ENCODE measurements at regions not wholly inside any gene's neighbourhood (a gene's known extent, or its start where the extent isn't known, plus 50 kb on each side); places are given as distances from the start of the nearest gene placed in this dataset.

DNA sequence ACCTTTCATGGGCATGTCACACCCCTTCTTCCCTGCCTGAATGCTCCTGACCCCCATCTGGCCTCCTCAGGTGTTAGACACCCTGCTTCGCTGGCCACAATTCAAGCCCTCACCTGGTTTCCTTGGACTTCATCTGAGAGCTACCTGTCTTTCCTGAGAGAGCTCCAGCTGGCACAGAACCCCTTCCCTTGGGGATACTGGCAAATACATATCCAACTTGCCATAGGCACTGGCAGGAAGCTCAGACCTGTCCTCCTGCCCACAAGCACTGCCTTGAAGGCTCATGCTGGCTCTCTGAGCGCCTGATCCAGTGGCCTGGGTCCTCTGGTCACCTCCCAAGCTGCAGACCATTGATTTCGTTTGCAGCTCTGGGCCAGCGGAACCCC, 74.1 kb upstream of the MAP4K3 start:
- H3K79me2 ChIP-seq (ENCODE audit: low read length), result no peaks in the 10 kb centered on the region
- no peak overlapping the region for H3K9ac ChIP-seq (ENCODE audit: low read length)
- H3K9me2 ChIP-seq (replicated peaks; ENCODE audit: insufficient read depth, low read length), result no peaks in the 10 kb centered on the region
- no peaks in the 10 kb centered on the region for H3K27me3 ChIP-seq (ENCODE audit: low read length)
- no peak overlapping the region for H2AFZ ChIP-seq (ENCODE audit: low read length)
- H4K20me1 ChIP-seq (ENCODE audit: insufficient read depth, low read depth, low read length), result no peaks in the 10 kb centered on the region
- no peak overlapping the region for H3K4me3 ChIP-seq (ENCODE audit: low read length)
- H3K27ac ChIP-seq (ENCODE audit: low read length), result no peak overlapping the region
- no peaks in the 10 kb centered on the region for H3K36me3 ChIP-seq (ENCODE audit: insufficient read depth, low read length)
- no peaks in the 10 kb centered on the region; the same call in 1 of the 2 replicates for H3K4me1 ChIP-seq (ENCODE audit: low read length)
- H3K4me2 ChIP-seq (ENCODE audit: low read depth, low read length, poor library complexity, severe bottlenecking), result no peak overlapping the region
- no peak for DNase-seq
- H3K9me3 ChIP-seq (ENCODE audit: low read length), result no peaks in the 10 kb centered on the region

GRCh38 chr2:39511605-39512433, 74.7 kb upstream of the MAP4K3 start:
- Histone ChIP-seq H2AFZ (ENCODE audit: low read length) (no peak overlapping the region), H3K27me3 (ENCODE audit: low read length) (no peaks in the 10 kb centered on the region), H3K4me1 (ENCODE audit: low read length) (no peaks in the 10 kb centered on the region; the same call in 1 of the 2 replicates), H3K9ac (ENCODE audit: low read length) (no peak overlapping the region), H4K20me1 (ENCODE audit: insufficient read depth, low read depth, low read length) (no peaks in the 10 kb centered on the region), H3K4me2 (ENCODE audit: low read depth, low read length, poor library complexity, severe bottlenecking) (no peak overlapping the region), H3K9me2 (replicated peaks; ENCODE audit: insufficient read depth, low read length) (no peaks in the 10 kb centered on the region), H3K79me2 (ENCODE audit: low read length) (no peaks in the 10 kb centered on the region), H3K27ac (ENCODE audit: low read length) (no peak overlapping the region), H3K4me3 (ENCODE audit: low read length) (no peak overlapping the region), H3K9me3 (ENCODE audit: low read length) (no peaks in the 10 kb centered on the region), H3K36me3 (ENCODE audit: insufficient read depth, low read length) (no peaks in the 10 kb centered on the region)
- no peak for DNase-seq

DNA sequence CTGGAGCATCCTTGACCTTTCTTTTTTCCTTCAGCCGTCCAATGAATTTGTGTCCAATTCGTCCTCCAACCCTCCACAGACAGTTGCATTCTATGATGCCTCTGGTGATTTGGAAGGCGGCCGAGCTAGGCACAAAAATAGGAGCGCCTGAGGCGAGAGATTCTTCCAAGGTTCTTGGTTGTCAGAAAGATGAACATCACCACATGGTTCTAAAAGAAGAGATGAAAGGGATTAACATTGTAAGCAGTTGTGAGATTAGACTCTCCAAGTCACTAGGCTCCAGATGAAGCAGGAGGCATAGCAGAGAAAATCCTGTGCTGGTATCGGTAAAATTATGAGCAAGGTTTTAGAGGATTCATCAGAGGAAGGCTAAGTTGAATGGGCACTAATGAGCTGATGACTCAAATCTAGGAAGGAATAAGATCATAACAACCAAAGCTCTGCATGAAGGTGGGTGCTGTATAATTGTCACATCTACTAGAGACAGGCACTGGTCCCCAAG, 75.4 kb upstream of the MAP4K3 start:
- no peak overlapping the region for H3K27ac ChIP-seq (ENCODE audit: low read length)
- DNase-seq, result no peak
- no peak overlapping the region for H3K4me2 ChIP-seq (ENCODE audit: low read depth, low read length, poor library complexity, severe bottlenecking)
- H3K4me1 ChIP-seq (ENCODE audit: low read length), result no peaks in the 10 kb centered on the region; the same call in 1 of the 2 replicates
- H3K9ac ChIP-seq (ENCODE audit: low read length), result no peak overlapping the region
- no peaks in the 10 kb centered on the region for H4K20me1 ChIP-seq (ENCODE audit: insufficient read depth, low read depth, low read length)
- no peaks in the 10 kb centered on the region for H3K27me3 ChIP-seq (ENCODE audit: low read length)
- H3K79me2 ChIP-seq (ENCODE audit: low read length), result no peaks in the 10 kb centered on the region
- no peaks in the 10 kb centered on the region for H3K9me3 ChIP-seq (ENCODE audit: low read length)
- no peaks in the 10 kb centered on the region for H3K9me2 ChIP-seq (replicated peaks; ENCODE audit: insufficient read depth, low read length)
- no peak overlapping the region for H2AFZ ChIP-seq (ENCODE audit: low read length)
- no peaks in the 10 kb centered on the region for H3K36me3 ChIP-seq (ENCODE audit: insufficient read depth, low read length)
- H3K4me3 ChIP-seq (ENCODE audit: low read length), result no peak overlapping the region

- no peaks in the 10 kb centered on the region; the same call in 1 of the 2 replicates for H3K4me1 ChIP-seq (ENCODE audit: low read length)
- no peaks in the 10 kb centered on the region for H3K27me3 ChIP-seq (ENCODE audit: low read length)
- H3K79me2 ChIP-seq (ENCODE audit: low read length), result no peaks in the 10 kb centered on the region
- no peak overlapping the region for H3K9ac ChIP-seq (ENCODE audit: low read length)
- H3K4me2 ChIP-seq (ENCODE audit: low read depth, low read length, poor library complexity, severe bottlenecking), result no peak overlapping the region
- no peak overlapping the region for H2AFZ ChIP-seq (ENCODE audit: low read length)
- DNase-seq, result no peak
- H3K4me3 ChIP-seq (ENCODE audit: low read length), result no peak overlapping the region
- H3K9me2 ChIP-seq (replicated peaks; ENCODE audit: insufficient read depth, low read length), result no peaks in the 10 kb centered on the region
- H4K20me1 ChIP-seq (ENCODE audit: insufficient read depth, low read depth, low read length), result no peaks in the 10 kb centered on the region
- no peak overlapping the region for H3K27ac ChIP-seq (ENCODE audit: low read length)
- H3K9me3 ChIP-seq (ENCODE audit: low read length), result no peaks in the 10 kb centered on the region
- no peaks in the 10 kb centered on the region for H3K36me3 ChIP-seq (ENCODE audit: insufficient read depth, low read length)
Observed at GRCh38 chr2:39512941-39513340, 75.9 kb upstream of the MAP4K3 start.

DNA sequence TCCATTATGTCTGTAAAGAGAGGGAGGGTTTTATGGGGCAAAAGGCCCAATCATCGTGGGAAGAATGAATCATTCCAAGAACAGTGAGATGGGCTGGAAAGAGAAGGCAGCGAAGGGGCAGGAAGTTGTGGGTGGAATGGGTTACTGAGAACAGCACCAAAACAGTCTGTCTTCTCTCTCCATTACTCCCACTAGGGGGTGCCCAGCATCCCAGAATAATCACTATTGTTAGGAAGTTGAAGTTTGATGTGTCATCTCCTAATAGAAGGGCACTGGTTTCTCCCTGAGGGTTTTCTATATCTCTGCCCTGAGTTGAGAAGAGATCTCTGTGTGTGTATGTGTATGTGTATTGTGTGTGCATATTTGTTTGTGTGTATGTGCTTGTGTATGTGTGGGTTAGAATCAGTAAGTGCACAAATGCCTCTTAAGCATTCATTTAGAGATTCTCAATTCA, 76.6 kb upstream of the MAP4K3 start:
- Histone ChIP-seq H2AFZ (ENCODE audit: low read length) (no peak overlapping the region), H3K9me2 (replicated peaks; ENCODE audit: insufficient read depth, low read length) (no peaks in the 10 kb centered on the region), H3K4me1 (ENCODE audit: low read length) (no peaks in the 10 kb centered on the region; the same call in 1 of the 2 replicates), H3K79me2 (ENCODE audit: low read length) (no peaks in the 10 kb centered on the region), H3K27me3 (ENCODE audit: low read length) (no peaks in the 10 kb centered on the region), H4K20me1 (ENCODE audit: insufficient read depth, low read depth, low read length) (no peaks in the 10 kb centered on the region), H3K9ac (ENCODE audit: low read length) (no peak overlapping the region), H3K36me3 (ENCODE audit: insufficient read depth, low read length) (no peaks in the 10 kb centered on the region), H3K27ac (ENCODE audit: low read length) (no peak overlapping the region), H3K4me2 (ENCODE audit: low read depth, low read length, poor library complexity, severe bottlenecking) (no peak overlapping the region), H3K9me3 (ENCODE audit: low read length) (no peaks in the 10 kb centered on the region), H3K4me3 (ENCODE audit: low read length) (no peak overlapping the region)
- DNase-seq, result peak; percentile 66

DNA sequence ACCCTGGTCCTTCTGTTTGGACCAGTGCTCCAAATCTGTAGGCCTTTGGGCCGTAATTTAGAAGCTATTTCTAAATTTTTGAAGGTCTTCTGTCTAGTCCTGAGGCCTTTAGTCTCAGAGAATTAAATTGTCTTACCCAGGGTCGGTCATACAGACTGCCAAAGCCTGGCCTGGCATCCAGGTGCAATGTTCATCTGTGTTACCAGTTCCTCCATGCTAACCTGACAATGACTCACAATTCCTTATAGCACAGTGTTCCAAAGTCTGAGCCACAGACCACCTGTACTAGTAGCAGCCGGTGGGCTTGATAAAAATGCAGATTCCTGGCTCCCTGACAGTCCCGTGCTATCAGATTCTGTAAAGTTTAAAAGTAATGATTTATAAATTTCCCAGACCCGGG, 77.7 kb upstream of the MAP4K3 start:
- H3K9me3 ChIP-seq (ENCODE audit: low read length), result no peaks in the 10 kb centered on the region
- no peaks in the 10 kb centered on the region for H3K79me2 ChIP-seq (ENCODE audit: low read length)
- H3K4me3 ChIP-seq (ENCODE audit: low read length), result no peak overlapping the region
- H4K20me1 ChIP-seq (ENCODE audit: insufficient read depth, low read depth, low read length), result no peaks in the 10 kb centered on the region
- no peaks in the 10 kb centered on the region for H3K9me2 ChIP-seq (replicated peaks; ENCODE audit: insufficient read depth, low read length)
- no peak overlapping the region for H2AFZ ChIP-seq (ENCODE audit: low read length)
- DNase-seq, result no peak
- no peaks in the 10 kb centered on the region for H3K36me3 ChIP-seq (ENCODE audit: insufficient read depth, low read length)
- H3K27ac ChIP-seq (ENCODE audit: low read length), result no peak overlapping the region
- H3K4me1 ChIP-seq (ENCODE audit: low read length), result no peaks in the 10 kb centered on the region; the same call in 1 of the 2 replicates
- no peak overlapping the region for H3K9ac ChIP-seq (ENCODE audit: low read length)
- no peaks in the 10 kb centered on the region for H3K27me3 ChIP-seq (ENCODE audit: low read length)
- no peak overlapping the region for H3K4me2 ChIP-seq (ENCODE audit: low read depth, low read length, poor library complexity, severe bottlenecking)

GRCh38 chr2:39515273-39515896, 78.3 kb upstream of the MAP4K3 start:
- Histone ChIP-seq H3K9me2 (replicated peaks; ENCODE audit: insufficient read depth, low read length) (no peaks in the 10 kb centered on the region), H3K9ac (ENCODE audit: low read length) (no peak overlapping the region), H3K9me3 (ENCODE audit: low read length) (no peaks in the 10 kb centered on the region), H3K27me3 (ENCODE audit: low read length) (no peaks in the 10 kb centered on the region), H2AFZ (ENCODE audit: low read length) (no peak overlapping the region), H3K4me3 (ENCODE audit: low read length) (no peak overlapping the region), H3K4me1 (ENCODE audit: low read length) (no peaks in the 10 kb centered on the region; the same call in 1 of the 2 replicates), H3K36me3 (ENCODE audit: insufficient read depth, low read length) (no peaks in the 10 kb centered on the region), H3K27ac (ENCODE audit: low read length) (no peak overlapping the region), H3K4me2 (ENCODE audit: low read depth, low read length, poor library complexity, severe bottlenecking) (no peak overlapping the region), H3K79me2 (ENCODE audit: low read length) (no peaks in the 10 kb centered on the region), H4K20me1 (ENCODE audit: insufficient read depth, low read depth, low read length) (no peaks in the 10 kb centered on the region)
- DNase-seq, result no peak

GRCh38 chr2:39515897-39516346, 78.8 kb upstream of the MAP4K3 start:
- H3K9me3 ChIP-seq (ENCODE audit: low read length), result no peaks in the 10 kb centered on the region
- H2AFZ ChIP-seq (ENCODE audit: low read length), result no peak overlapping the region
- no peak overlapping the region for H3K4me3 ChIP-seq (ENCODE audit: low read length)
- no peaks in the 10 kb centered on the region for H3K36me3 ChIP-seq (ENCODE audit: insufficient read depth, low read length)
- H3K27me3 ChIP-seq (ENCODE audit: low read length), result no peaks in the 10 kb centered on the region
- H4K20me1 ChIP-seq (ENCODE audit: insufficient read depth, low read depth, low read length), result no peaks in the 10 kb centered on the region
- DNase-seq, result no peak
- no peaks in the 10 kb centered on the region for H3K9me2 ChIP-seq (replicated peaks; ENCODE audit: insufficient read depth, low read length)
- no peak overlapping the region for H3K4me2 ChIP-seq (ENCODE audit: low read depth, low read length, poor library complexity, severe bottlenecking)
- H3K79me2 ChIP-seq (ENCODE audit: low read length), result no peaks in the 10 kb centered on the region
- no peak overlapping the region for H3K9ac ChIP-seq (ENCODE audit: low read length)
- H3K27ac ChIP-seq (ENCODE audit: low read length), result no peak overlapping the region
- H3K4me1 ChIP-seq (ENCODE audit: low read length), result no peaks in the 10 kb centered on the region; the same call in 1 of the 2 replicates

Measured in Karpas-422 (cell line).